ENCODE measurements at regions not wholly inside any gene's neighbourhood (a gene's known extent, or its start where the extent isn't known, plus 50 kb on each side); places are given as distances from the start of the nearest gene placed in this dataset.
"Not testable (repeated sequence)": the region's sequence is repeated elsewhere in the genome, so short reads cannot be mapped to it uniquely, and the experiment has no call there.

DNA sequence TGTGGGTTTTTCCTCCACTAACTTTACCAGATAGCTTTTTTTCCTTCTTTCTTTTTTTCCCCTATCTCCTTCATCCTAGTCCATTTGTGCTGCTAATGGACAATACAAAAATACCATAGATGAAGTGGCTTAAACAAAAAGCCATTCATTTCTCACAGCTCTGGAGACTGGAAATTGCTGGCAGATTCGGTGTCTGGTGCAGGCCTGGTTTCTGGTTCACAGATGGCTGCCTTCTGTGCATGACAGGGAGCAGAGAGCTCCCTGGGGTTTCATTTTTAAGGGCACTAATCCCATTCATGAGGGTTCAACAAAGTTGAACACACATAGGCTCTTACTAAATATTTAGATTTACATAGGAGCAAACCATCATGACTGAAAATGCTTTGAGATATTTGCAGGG, 467.4 kb downstream of the TYW1 start:
- DNase-seq (ENCODE audit: low read depth in 3 of 3, low spot score in 2 of 3) = no peak

DNA sequence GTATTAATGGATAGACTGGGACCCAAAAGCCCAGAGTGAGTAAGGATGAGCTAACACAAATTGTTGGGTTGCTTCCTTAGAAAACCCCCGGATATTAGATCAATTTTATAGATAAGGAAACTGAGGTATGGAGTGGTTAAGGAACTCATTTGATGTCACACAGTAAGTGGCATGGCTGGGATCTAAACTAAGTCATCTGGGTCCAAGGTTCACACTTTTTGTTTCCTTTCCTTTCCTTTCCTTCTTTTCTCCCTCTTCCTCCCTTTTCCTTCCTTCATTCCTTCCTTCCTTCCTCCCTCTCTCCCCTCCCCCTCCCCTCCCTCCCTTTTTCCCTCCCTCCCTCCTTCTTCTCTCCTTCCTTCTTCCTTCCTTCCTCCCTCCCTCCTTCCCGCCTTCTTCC, 469.5 kb downstream of the TYW1 start:
- DNase-seq (ENCODE audit: low read depth in 3 of 3, low spot score in 2 of 3) = no peak

DNA sequence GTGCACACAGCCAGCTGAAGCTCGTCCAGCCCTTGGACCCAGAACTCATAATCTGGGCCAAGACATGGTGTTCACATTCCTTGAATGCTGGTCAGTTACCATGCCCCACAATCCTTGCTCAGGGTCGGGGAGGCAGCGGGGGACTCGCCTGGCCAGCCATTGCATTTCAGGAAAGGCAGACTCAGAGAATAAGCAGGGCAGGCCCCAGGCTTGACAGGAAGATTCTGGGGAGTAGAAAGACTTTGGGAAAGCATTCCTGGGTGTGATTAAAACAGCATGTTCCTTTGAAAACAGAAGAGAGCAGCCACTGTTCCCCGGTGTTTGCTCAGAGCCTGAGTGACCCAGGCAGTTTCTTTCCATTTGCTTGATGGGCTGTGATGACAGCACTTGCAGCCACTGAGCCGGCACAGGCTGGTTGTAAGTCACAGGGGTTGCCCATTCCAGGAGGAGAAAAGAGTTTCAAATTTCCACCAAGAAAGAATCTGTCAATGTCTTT, 473.7 kb downstream of the TYW1 start:
- DNase-seq (ENCODE audit: low read depth in 3 of 3, low spot score in 2 of 3) = peak in 2 of 3 donors; percentile 41 to 54

DNA sequence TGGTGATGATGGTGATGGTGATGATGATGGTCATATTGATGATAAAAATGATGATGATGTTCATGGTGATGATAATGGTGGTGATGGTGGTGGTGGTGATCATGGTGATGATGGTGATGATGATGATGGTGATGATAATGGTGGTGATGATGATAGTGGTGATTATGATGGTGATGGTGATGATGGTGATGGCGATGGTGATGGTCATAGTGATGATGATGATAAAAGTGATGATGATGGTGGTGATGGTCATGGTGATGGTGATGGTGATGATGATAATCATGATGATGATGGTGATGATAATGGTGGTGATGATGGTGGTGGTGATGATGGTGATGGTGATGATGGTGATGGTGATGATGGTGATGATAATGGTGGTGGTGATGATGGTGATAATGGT, 478.7 kb downstream of the TYW1 start:
- DNase-seq (ENCODE audit: low read depth in 3 of 3, low spot score in 2 of 3) = no peak

DNA sequence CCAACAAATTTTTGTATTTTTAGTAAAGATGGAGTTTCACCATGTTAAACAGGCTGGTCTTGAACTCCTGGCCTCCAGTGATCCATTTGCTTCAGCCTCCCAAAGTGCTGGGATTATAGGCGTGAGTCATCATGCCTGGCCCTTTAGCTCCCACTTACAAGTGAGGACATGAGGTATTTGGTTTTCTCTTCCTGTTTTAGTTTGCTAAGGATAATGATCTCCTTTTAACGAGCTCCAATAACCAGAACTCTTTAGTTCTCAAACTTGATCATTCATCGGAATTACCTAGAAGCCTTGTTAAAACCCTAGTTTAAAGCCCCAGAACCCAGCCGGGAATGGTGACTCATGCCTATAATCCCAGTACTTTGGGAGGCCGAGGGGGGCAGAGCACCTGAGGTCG, 481.4 kb downstream of the TYW1 start:
- no peak for DNase-seq (ENCODE audit: low read depth in 3 of 3, low spot score in 2 of 3)

DNA sequence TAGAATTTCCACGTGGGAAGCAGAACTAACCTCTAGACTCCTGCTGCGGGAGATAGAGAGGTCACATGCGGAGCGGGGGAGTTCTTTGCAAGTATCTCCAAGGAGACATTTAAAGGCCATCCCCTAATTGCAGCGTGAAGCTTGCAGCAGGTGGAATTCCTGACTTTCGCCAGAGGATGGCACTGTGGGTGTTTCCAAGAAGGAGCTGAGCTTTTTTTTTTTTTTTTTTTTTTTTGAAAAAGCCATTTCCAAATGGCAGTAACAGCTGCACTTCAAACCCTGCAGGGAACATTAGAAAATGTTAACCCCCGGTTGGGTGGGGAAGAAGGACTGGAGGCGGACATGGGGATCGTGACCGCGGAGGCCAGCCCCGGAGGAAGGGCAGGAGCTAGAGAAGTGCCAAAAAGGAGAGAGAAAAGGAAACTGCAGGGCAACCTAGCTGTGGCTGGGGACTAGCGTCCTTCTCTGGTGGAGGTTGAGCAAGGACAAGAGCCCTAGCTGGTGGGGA, 487.7 kb downstream of the TYW1 start:
- peak in 2 of 3 donors; percentile 72 for DNase-seq (ENCODE audit: low read depth in 3 of 3, low spot score in 2 of 3)

DNA sequence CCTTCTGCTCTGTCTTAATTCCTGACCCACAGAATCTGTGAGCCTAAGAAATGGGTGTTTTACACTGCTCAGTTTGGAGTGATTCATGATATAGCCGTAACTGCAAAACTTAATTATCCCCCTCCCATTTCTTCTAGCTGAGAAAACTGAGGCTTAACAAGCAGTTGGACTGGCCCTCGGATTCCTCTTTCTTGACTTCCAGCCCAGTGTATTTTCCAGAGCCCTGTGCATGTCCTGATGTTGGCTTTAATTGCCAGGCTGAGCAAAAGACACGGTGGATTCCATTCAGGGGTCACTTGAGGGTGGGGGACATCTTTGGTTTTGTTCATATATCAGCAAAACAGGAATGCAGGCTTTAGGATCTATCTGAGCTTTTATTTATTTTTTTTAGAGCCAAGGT, 489.8 kb downstream of the TYW1 start:
- DNase-seq (ENCODE audit: low read depth in 3 of 3, low spot score in 2 of 3) = no peak

DNA sequence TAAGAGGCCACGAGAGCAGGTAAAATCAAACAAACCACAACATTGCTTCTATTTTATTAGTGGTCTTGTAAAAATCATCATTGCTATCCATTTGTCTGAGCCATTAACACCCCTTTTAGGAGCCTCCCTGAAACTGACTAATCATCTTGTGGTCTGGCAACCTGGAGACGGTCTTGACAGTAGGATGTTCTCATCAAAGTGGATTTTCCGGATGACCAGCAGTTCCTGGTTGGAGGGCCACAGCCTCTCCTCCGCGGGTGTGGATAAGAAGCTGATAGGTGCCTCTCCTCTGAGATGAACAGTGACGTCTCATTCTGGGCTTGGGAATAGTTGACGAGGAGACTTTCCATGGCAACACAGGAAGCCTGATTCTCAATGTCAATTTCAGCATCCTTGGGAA, 490.7 kb downstream of the TYW1 start:
- DNase-seq (ENCODE audit: low read depth in 3 of 3, low spot score in 2 of 3) = no peak

DNA sequence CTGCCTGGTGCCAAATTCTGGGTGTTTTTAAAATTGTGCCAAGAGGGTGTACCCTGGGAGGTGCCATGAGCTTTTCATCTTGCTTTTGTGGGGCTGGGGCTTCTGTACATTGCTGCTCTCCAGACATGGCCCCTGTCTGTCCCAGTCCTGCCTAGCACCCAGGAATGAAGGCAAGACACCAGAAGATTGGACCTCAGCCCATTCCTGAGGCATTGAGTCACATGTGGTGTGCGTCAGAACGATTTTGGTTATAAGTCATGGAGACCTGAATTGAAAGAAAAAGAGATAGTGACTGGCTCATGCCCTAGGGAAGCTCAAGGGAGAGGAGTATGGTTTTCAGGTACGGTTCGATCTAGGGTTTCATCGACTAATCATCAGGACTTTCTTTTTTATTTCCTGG, 493.2 kb downstream of the TYW1 start:
- DNase-seq (ENCODE audit: low read depth in 3 of 3, low spot score in 2 of 3) = no peak

DNA sequence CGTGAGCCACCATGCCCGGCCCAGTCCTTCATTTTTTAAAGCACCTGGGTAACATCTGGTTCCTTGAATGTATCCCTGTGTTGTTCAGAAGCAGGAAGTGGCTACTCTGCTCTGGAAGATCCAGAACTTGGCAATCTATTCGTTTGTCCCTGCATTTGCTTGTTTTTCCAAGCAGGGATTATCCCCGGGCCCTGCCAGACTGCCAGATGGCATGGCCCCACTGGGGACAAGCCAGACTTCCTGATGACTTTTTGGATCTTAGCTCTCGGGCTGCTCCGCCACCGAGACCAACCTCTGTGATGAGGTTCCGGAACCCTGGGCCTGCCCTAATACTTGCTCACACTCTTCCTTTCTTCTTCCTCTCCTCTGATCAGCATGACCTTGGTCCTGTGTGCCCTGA, 496.7 kb downstream of the TYW1 start:
- no peak for DNase-seq (ENCODE audit: low read depth in 3 of 3, low spot score in 2 of 3)

DNA sequence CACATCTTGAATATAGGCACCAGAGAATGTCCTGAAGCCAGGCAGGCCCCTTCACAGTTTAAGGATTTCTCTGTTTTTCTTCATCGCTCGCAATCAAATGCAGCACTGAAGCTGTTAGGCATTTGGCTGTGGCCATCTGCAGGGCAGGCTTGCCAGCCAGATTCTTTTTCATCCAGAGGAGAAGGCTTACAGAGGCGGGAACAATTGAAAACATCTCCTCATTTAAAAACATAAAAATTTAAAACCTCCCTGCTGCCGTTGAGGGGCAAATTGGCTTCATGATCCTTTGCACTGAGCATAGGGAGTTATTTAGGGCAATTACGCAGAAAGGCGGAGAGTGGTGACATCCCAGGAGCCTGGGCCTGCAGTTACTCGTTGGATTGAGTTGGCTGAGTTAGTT, 500.0 kb downstream of the TYW1 start:
- DNase-seq (ENCODE audit: low read depth in 3 of 3, low spot score in 2 of 3) = no peak

DNA sequence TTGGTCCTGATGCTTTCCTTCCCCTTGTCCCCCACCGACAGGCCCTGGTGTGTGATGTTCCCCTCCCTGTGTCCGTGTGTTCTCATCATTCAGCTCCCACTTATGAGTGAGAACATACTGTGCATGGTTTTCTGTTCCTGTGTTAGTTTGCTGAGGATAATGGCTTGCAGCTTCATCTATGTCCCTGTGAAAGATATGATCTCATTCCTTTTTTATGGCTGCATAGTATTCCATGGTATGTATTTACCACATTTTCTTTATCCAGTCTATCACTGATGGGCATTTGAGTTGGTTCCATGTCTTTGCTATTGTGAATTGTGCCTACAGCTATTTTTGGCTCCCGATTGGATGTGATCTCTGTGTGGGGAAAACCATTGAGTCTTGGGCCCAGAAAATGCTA, 501.3 kb downstream of the TYW1 start:
- not testable (repeated sequence) for DNase-seq (ENCODE audit: low read depth in 3 of 3, low spot score in 2 of 3)

DNA sequence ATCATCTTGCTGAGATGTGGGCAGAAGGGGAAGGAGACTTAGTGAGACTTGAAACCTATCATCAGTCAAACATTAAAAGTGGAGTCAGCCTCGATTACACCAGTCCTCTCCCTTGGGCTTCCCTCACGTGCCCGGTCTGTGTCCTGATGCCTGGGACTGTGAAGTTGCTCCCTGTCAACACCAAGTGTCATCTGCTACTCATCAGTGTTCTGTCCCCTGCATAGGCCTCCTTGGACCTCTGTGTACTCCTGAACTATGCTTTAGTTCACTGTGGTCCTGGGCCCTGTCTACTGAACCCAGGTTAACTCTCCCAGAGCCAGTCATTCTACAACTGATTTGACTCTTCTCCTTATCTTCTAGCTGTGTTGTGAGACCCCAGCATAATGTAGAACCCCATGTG, 506.3 kb downstream of the TYW1 start:
- no peak for DNase-seq (ENCODE audit: low read depth in 3 of 3, low spot score in 2 of 3)

DNA sequence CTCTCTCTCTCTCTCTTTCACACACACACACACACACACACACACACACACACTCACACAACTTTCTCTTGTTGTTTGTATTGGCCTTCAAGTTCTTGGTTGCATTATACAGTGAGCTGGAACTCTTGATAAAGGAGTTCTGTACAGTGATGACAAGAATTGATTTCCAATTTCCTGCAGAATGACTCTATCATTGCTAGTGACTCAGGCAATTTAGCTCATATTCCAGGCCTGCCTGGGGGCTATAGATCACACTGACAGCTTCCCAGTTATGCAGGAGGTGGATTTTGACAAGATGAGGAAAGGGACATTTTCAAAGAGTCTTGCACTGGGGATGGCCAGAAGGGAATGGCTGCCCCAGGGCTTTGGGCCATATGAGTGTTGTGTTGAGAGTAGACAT, 508.8 kb downstream of the TYW1 start:
- no peak for DNase-seq (ENCODE audit: low read depth in 3 of 3, low spot score in 2 of 3)

DNA sequence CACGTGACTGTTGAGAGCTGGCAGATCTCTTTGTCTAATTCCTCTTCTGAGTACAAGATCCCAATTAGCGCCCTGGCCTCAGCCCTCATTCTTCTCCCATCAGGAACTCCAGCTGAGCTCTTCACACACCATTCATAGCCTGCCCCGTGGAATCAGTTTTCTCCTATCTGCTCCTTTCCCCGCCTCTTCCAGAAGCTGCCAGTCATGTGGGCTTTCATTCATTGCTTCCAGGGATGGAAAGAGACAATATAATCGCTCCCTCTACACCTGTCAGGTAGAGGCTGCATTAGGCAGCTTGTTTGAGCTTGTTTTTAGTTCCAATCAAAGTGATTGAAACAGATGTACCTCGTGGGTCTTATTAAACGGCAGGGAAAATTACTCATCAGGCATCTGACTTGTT, 515.8 kb downstream of the TYW1 start:
- no peak for DNase-seq (ENCODE audit: low read depth in 3 of 3, low spot score in 2 of 3)

DNA sequence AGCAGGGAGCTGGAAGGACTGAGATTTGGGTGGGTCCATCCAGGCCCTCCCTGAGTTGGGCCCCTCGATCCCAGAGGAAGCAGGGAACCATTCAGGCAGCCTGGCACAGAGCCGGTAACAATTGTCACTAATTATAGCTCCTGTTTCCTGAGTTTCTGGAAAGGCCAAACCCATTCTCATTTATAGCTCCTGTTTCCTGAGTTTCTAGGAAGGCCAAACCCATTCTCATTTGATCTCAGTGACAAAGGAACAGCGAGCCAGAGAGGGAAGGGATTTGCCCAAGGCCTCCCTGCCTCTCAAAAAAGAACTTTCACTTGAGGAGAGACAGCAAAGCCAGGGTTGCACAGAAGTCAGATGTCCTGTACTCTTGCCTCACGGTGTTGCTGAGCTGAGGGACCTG, 521.9 kb downstream of the TYW1 start:
- no peak for DNase-seq (ENCODE audit: low read depth in 3 of 3, low spot score in 2 of 3)

DNA sequence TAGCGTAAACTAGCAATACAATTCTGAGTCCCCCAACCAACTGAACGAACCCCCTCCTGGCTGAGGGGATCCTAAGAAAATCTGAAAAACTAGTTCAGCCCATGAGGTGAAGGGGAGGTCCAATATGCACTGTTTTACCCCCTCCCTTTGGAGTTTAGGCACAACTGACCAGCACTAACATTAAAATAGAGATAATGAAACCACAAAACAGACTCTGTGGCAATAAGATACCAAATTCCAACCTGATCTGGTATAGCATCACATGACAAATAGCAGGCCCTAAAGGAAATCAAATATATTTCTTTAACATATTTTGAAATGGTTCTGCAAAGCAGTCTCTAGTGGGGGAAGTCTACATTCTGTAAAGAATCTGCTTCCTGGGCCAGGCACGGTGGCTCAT, 522.5 kb downstream of the TYW1 start:
- no peak for DNase-seq (ENCODE audit: low read depth in 3 of 3, low spot score in 2 of 3)

DNA sequence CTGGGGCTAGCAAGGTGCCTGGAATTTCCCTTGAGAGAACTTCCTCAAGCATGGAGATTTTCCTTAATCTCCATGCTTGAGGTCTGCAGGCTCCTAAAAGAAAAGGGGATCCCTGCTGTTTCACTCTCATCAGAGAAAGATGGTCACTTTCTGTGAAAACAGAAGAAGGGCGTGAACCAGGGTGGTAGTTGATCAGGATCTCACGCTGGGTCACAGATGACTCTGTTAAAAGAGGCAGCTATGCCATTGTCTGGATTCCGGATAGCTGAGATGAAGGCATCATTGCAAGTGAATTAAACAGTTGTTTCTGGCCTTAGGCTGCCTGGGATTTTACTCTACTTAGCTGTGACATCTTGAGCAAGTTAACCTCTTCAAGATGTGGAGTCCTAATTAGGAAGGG, 525.9 kb downstream of the TYW1 start:
- DNase-seq (ENCODE audit: low read depth in 3 of 3, low spot score in 2 of 3) = no peak

DNA sequence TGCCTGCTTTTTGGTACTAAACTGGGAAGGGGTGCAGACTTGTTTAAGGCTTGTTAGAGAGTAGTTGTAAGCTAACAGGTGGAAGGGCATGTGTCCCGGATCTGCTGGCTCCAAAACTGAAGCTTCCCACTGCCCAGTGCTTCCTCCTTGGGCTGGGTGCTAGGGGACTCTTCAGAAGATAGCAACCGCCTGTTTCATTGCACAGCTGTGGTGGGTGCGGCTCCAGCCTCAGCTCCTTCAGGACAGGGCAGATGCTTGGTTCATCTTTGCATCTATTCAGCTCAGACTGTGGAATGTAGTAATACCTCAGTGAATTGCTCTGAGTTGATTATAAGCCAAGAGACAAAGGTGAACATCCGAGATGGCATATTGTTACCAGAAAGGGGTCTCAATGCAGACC, 527.1 kb downstream of the TYW1 start:
- no peak for DNase-seq (ENCODE audit: low read depth in 3 of 3, low spot score in 2 of 3)

DNA sequence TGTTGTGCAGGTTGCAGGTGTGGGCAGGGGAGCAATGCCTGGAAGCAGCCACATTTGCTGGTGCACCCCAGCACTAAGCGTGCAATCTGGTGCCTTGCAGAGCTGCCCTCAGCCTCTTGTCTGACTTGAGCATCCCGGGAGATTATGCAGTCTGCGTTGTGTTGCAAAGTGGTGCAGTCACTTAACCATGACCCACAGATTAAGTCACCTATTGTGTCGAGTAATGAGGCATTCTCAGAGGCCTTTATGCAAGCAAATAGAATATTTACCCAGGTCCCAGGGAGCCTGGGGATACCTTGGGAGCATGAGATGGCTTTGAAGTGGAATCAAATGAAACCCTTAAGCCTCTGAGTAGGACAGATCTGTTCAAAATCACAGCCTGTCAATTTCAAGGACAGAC, 529.0 kb downstream of the TYW1 start:
- DNase-seq (ENCODE audit: low read depth in 3 of 3, low spot score in 2 of 3) = no peak

DNA sequence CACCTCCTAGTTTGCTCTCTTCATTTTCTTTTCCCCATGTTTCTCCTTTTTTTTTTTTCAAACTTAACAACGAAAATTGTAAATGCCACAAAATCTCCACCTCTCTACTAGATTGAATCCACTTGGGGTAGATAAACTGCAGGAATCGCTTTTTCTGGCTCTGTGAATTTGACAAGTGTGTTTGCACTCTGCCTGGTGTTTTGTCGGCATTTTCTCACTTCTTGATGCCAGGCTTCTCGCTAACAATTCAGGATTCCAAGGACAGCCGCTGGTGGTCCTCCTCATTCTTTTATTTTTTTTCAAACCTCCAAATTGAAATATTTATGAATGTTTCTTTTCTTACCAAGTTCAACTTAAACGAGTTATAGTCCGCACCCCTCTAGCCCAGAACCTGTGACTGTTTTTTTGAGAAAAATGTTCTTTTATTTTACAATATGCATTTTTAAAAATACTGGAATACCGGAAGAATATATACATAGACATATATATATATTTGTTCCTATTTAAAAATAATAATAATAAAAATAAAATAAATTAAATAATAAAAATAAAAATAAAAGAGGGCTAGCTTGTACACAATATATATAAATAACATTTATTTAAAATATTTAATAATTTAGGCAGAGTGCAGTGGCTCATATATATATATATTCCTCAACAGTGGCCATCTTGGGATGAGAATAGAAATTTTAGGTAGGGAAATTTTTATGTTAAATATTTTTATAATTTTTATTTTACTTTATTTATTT, 538.8 kb downstream of the TYW1 start:
- no peak for DNase-seq (ENCODE audit: low read depth in 3 of 3, low spot score in 2 of 3)

DNA sequence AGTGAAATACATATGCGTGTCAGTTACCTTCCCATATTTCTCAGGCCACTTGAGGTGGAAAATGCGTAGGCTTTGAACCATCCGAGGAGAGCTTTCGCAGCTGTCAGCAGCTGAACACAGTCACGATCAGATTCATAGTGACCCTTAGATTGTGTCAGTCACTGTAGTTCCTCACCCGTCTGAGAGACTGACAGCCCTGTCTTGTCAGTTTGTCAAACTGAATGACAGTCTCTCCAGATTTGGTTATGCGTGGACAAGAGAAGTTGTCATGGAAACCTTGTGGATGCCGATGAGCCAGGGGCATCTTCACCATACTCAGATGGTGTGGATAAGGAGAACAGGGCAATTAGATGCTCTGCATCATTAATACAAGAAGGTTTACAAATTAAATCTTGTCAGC, 546.3 kb downstream of the TYW1 start:
- DNase-seq (ENCODE audit: low read depth in 3 of 3, low spot score in 2 of 3) = no peak
